ENCODE measurements at regions not wholly inside any gene's neighbourhood (a gene's known extent, or its start where the extent isn't known, plus 50 kb on each side); places are given as distances from the start of the nearest gene placed in this dataset.

- DNase-seq (ENCODE audit: low read depth): no peak
These were observed 564.5 kb downstream of the BCL11B start for GRCh38 chr14:98707522-98707921.

- DNase-seq (ENCODE audit: low read depth): no peak
These were observed 563.4 kb downstream of the BCL11B start for GRCh38 chr14:98708555-98708954.

GRCh38 chr14:98711453-98711852 lies 560.5 kb downstream of the BCL11B start:
- no peak for DNase-seq (ENCODE audit: low read depth)

- no peak for DNase-seq (ENCODE audit: low read depth)
These were observed 557.2 kb downstream of the BCL11B start for GRCh38 chr14:98714626-98715425.

GRCh38 chr14:98716133-98716532 lies 555.9 kb downstream of the BCL11B start:
- DNase-seq (ENCODE audit: low read depth): no peak

GRCh38 chr14:98721061-98721460 lies 550.9 kb downstream of the BCL11B start:
- no peak for DNase-seq (ENCODE audit: low read depth)

- DNase-seq (ENCODE audit: low read depth): no peak
These were observed 547.3 kb downstream of the BCL11B start for GRCh38 chr14:98724734-98725133.

- no peak for DNase-seq (ENCODE audit: low read depth)
These were observed 546.8 kb downstream of the BCL11B start for GRCh38 chr14:98725191-98725590.

- no peak for DNase-seq (ENCODE audit: low read depth)
These were observed 546.3 kb downstream of the BCL11B start for GRCh38 chr14:98725676-98726075.

GRCh38 chr14:98726585-98727405 lies 545.2 kb downstream of the BCL11B start:
- no peak for DNase-seq (ENCODE audit: low read depth)

- no peak for DNase-seq (ENCODE audit: low read depth)
These were observed 544.0 kb downstream of the BCL11B start for GRCh38 chr14:98728024-98728423.

GRCh38 chr14:98728836-98729235 lies 543.2 kb downstream of the BCL11B start:
- no peak for DNase-seq (ENCODE audit: low read depth)

- no peak for DNase-seq (ENCODE audit: low read depth)
These were observed 540.7 kb downstream of the BCL11B start for GRCh38 chr14:98731286-98731685.

- no peak for DNase-seq (ENCODE audit: low read depth)
These were observed 540.3 kb downstream of the BCL11B start for GRCh38 chr14:98731701-98732100.

- DNase-seq (ENCODE audit: low read depth): no peak
These were observed 538.5 kb downstream of the BCL11B start for GRCh38 chr14:98733536-98733935.

- no peak for DNase-seq (ENCODE audit: low read depth)
These were observed 535.2 kb downstream of the BCL11B start for GRCh38 chr14:98736701-98737338.

GRCh38 chr14:98741523-98741922 lies 530.5 kb downstream of the BCL11B start:
- no peak for DNase-seq (ENCODE audit: low read depth)

GRCh38 chr14:98742001-98742400 lies 530.0 kb downstream of the BCL11B start:
- no peak for DNase-seq (ENCODE audit: low read depth)

GRCh38 chr14:98743536-98743935 lies 528.5 kb downstream of the BCL11B start:
- no peak for DNase-seq (ENCODE audit: low read depth)

GRCh38 chr14:98748966-98749365 lies 523.0 kb downstream of the BCL11B start:
- no peak for DNase-seq (ENCODE audit: low read depth)

- no peak for DNase-seq (ENCODE audit: low read depth)
These were observed 520.9 kb downstream of the BCL11B start for GRCh38 chr14:98751110-98751509.

- no peak for DNase-seq (ENCODE audit: low read depth)
These were observed 519.3 kb downstream of the BCL11B start for GRCh38 chr14:98752660-98753059.

Data from GM04503 (cell line).